ENCODE measurements at regions not wholly inside any gene's neighbourhood (a gene's known extent, or its start where the extent isn't known, plus 50 kb on each side); places are given as distances from the start of the nearest gene placed in this dataset.

GRCh38 chr13:44003481-44003880 lies 123.8 kb downstream of the LACC1 start:
- TF ChIP-seq NFIC (IDR thresholded peaks at IDR 0.05) (no peak), EGR1 (IDR thresholded peaks at IDR 0.05) (peak; percentile 86)

- TF ChIP-seq TAF1 (IDR thresholded peaks at IDR 0.05; ENCODE audit: low read depth) (no peak), CREB1 (IDR thresholded peaks at IDR 0.05; ENCODE audit: low read depth) (no peak), YY1 (IDR thresholded peaks at IDR 0.05; ENCODE audit: low read depth) (no peak), USF1 (IDR thresholded peaks at IDR 0.05) (no peak), TEAD4 (IDR thresholded peaks at IDR 0.05) (no peak), TCF12 (IDR thresholded peaks at IDR 0.05; ENCODE audit: low read depth) (no peak), CEBPB (IDR thresholded peaks at IDR 0.05) (no peak), EGR1 (IDR thresholded peaks at IDR 0.05) (no peak), FOXM1 (IDR thresholded peaks at IDR 0.05; ENCODE audit: borderline replicate concordance, low read depth) (no peak), RAD21 (IDR thresholded peaks at IDR 0.05; ENCODE audit: low read depth) (no peak), EP300 (IDR thresholded peaks at IDR 0.05; ENCODE audit: borderline replicate concordance) (no peak), REST (IDR thresholded peaks at IDR 0.05; ENCODE audit: low read depth) (no peak), MAX (IDR thresholded peaks at IDR 0.05) (no peak), NFIC (IDR thresholded peaks at IDR 0.05) (no peak), ZBTB7A (IDR thresholded peaks at IDR 0.05; ENCODE audit: low read depth) (no peak)
These were observed 125.2 kb downstream of the LACC1 start for GRCh38 chr13:44004878-44005277.

- no peak for TF ChIP-seq RAD21 (IDR thresholded peaks at IDR 0.05; ENCODE audit: low read depth)
- TF ChIP-seq TEAD4 (IDR thresholded peaks at IDR 0.05): no peak
- no peak for TF ChIP-seq FOXM1 (IDR thresholded peaks at IDR 0.05; ENCODE audit: borderline replicate concordance, low read depth)
- no peak for TF ChIP-seq EGR1 (IDR thresholded peaks at IDR 0.05)
- TF ChIP-seq TAF1 (IDR thresholded peaks at IDR 0.05; ENCODE audit: low read depth): no peak
- TF ChIP-seq YY1 (IDR thresholded peaks at IDR 0.05; ENCODE audit: low read depth): no peak
- no peak for TF ChIP-seq EP300 (IDR thresholded peaks at IDR 0.05; ENCODE audit: borderline replicate concordance)
These were observed 127.7 kb downstream of the LACC1 start for GRCh38 chr13:44007451-44007850.

- TF ChIP-seq REST (IDR thresholded peaks at IDR 0.05; ENCODE audit: low read depth) (no peak), EP300 (IDR thresholded peaks at IDR 0.05; ENCODE audit: borderline replicate concordance) (no peak), RAD21 (IDR thresholded peaks at IDR 0.05; ENCODE audit: low read depth) (no peak), MAX (IDR thresholded peaks at IDR 0.05) (no peak)
These were observed 131.3 kb downstream of the LACC1 start for GRCh38 chr13:44011036-44011435.

GRCh38 chr13:44012910-44013757 lies 133.4 kb downstream of the LACC1 start:
- TF ChIP-seq USF1 (IDR thresholded peaks at IDR 0.05) (no peak), EP300 (IDR thresholded peaks at IDR 0.05; ENCODE audit: borderline replicate concordance) (no peak)

DNA sequence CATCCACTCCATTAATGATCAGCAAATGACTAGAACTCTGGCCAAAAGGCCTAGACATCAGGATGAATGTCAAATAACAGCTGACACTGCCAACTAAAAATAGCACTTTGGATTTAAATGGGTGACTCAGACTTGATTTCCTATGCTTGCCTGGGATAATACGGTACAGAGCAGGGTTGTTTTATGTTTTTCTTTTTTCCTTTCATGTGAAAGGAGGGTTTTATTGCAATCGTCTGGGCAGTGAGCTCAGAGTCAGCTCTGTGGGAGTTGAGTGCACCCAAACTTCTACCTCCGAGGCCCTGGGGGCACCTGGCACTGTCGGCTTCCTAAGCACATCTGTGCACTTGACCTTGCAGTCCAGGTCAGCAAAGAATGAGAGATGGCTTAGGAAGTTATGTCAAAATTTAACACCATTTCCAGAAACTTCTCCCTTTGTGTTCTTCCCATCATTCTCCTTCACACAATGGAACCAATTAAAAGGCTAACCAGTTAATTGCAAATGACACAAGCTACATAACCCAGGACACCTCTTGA lies 134.1 kb downstream of the LACC1 start:
- TF ChIP-seq CEBPB (IDR thresholded peaks at IDR 0.05): no peak
- TF ChIP-seq CREB1 (IDR thresholded peaks at IDR 0.05; ENCODE audit: low read depth): no peak
- no peak for TF ChIP-seq MAX (IDR thresholded peaks at IDR 0.05)
- no peak for TF ChIP-seq TAF1 (IDR thresholded peaks at IDR 0.05; ENCODE audit: low read depth)
- TF ChIP-seq TCF12 (IDR thresholded peaks at IDR 0.05; ENCODE audit: low read depth): no peak
- no peak for TF ChIP-seq EGR1 (IDR thresholded peaks at IDR 0.05)
- TF ChIP-seq FOXM1 (IDR thresholded peaks at IDR 0.05; ENCODE audit: borderline replicate concordance, low read depth): no peak
- TF ChIP-seq ZBTB7A (IDR thresholded peaks at IDR 0.05; ENCODE audit: low read depth): no peak
- TF ChIP-seq YY1 (IDR thresholded peaks at IDR 0.05; ENCODE audit: low read depth): no peak
- no peak for TF ChIP-seq TEAD4 (IDR thresholded peaks at IDR 0.05)
- TF ChIP-seq EP300 (IDR thresholded peaks at IDR 0.05; ENCODE audit: borderline replicate concordance): no peak
- TF ChIP-seq NFIC (IDR thresholded peaks at IDR 0.05): no peak
- no peak for TF ChIP-seq RAD21 (IDR thresholded peaks at IDR 0.05; ENCODE audit: low read depth)
- TF ChIP-seq USF1 (IDR thresholded peaks at IDR 0.05): no peak
- no peak for TF ChIP-seq REST (IDR thresholded peaks at IDR 0.05; ENCODE audit: low read depth)
